Activated CD4-positive, CD25-positive, alpha-beta regulatory T cell treated with anti-CD3 and anti-CD28 coated beads, Interleukin-2, amount 50 U/mL, for 72 hours (primary cell): ENCODE measurements at regions not wholly inside any gene's neighbourhood (a gene's known extent, or its start where the extent isn't known, plus 50 kb on each side); places are given as distances from the start of the nearest gene placed in this dataset.
"Not testable (repeated sequence)": the region's sequence is repeated elsewhere in the genome, so short reads cannot be mapped to it uniquely, and the experiment has no call there.

Experiments used
- DNase-seq: peaks from one replicate; pipeline ENCODE4 v3.0.0; 2021

DNA sequence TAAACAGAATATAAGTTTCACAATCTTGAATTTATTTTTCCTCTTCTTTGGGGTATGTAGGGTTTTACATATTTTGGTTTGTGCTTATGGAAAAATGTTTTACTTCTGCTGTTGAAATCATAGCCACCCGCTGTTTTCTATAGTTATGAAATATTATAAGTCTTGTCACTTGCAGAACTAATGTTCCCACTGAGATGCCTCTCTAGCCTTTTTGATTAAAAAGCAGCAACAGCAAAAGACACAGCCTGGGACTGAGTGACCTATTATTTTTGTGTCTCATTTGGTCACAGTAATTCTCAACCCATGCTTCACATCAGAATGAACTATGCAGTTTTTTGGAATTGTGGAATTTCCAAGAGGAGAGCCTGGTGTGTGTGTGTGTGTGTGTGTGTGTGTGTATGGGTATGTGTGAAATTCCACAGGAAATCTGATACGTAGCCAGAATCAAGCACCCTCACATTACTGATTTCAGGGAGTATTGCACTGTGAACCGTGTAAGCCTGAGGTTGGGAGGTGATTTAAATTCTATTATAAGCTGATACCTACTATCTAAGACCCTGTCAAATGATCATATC lies 55.7 kb upstream of the FRMD6 start:
- no peak for DNase-seq

DNA sequence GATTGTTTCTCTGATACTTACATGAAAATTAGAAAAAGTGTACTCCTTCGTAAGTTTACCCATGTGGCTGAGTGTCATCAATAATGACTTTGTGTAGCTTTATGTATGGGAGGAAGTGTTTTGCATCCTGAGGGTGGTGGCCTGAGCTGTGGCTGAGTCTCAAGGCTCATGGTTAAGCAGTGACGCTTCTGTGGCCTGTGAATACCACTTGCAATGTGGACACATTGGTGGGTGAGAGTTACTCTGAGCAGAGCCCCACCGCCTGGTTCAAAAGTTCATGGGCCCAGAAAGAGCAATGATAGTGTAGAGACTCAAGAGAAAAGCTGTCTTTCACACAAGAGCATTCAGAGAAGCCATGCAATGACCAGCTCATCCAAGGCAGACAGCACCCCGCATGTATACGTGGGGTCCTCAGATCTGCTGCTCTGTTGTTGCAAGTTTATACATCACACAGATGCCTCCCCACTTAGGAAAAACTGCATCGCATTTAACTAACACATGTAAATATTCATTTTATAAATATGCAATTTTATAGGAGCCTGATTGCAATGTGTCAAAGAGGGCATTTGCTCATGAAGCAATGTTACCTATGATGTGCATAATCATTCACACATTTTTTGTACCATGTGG lies 55.1 kb upstream of the FRMD6 start:
- DNase-seq, result no peak

DNA sequence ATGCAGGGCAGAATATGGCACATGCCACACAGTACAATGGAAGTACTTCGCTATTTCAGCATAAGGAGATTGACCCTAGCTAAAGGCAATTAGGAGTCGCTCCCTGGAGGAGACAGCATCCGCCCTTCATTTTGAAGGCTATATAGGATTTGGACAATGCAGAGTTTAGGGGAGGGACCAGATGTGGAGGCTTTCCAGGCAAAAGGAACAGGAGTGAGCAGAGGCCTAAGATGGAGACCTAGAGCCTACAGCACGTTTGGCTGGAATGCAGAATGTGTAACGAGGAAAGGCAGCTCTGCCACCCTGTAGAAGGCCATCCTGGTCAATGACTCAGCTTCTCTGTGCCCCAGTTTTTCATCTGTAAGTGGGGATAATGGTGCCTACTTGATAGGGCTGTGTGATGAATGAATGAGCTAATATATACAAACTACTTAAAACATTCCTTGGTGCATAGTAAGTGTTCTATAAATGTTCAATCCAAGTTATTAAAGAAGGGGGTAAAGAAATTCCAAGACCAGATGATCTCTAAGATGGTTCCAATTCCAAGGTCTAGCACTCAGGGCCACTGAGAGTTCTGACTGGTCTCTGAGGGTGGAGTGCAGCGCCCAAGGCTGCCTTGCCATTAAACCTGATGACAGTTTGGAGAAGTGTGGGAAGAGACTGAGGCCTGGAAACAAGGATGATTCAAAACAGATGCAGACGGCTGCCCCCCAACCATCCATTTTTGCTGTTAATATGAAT lies 54.3 kb upstream of the FRMD6 start:
- DNase-seq, result no peak

DNA sequence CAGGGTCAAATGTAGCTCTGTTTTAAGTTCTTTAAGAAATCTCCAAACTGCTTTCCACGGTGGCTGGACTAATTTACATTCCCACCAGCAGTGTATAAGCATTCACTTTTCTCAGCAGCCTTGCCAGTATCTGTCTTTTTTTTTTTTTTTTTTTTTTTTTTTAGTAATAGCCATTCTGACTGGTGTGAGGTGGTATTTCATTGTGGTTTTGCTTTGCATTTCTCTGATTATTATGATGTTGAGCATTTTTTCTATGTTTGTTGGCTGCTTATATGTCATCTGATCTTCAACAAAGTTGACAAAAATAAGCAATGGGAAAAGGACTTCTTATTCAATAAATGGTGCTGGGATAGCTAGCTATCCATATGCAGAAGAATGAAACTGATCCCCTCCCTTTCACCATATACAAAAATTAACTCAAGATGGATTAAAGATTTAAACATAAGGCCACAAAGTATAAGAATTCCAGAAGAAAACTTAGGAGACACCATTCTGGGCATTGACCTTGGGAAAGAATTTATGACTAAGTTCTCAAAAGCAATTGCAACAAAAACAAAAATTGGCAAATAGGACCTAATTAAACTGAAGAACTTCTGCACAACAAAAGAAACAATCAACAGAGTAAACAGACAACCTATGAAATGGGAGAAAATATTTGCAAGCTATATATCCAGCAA lies 52.6 kb upstream of the FRMD6 start:
- DNase-seq, result not testable (repeated sequence)

DNA sequence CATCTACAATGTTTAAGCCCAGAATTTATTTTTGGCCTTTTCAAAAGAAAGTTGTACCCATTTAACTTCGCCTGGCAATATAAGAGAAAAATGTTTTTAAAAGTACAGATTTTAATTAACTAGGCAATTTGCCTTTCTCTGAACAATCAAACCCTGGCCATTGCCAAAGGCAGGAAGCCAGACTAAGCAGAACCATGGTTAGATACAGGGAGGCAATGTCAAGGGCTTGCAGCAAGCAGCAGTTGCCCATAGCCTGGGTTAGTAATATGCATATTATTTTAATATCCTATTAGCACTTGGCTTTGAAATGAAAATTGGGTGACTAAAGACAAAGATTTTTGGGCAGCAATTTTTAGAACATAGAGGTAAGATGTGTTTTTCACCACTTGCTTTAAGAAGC lies 51.1 kb upstream of the FRMD6 start:
- DNase-seq, result no peak
